Sigmoid colon (tissue), 4 donors: ENCODE measurements at regions not wholly inside any gene's neighbourhood (a gene's known extent, or its start where the extent isn't known, plus 50 kb on each side); places are given as distances from the start of the nearest gene placed in this dataset.

ENCODE experiments used
- EP300 ChIP-seq, 4 donors: sonication (generic); formaldehyde crosslinking; IDR thresholded peaks; one replicate each; pipeline ENCODE4 v1.6.1; 2017; ENCODE audit warnings: antibody characterized with exemption in 4 of 4
- POLR2A ChIP-seq, 2 donors: fragments of 450-650 bp; IDR thresholded peaks; one replicate each; pipeline ENCODE4 v1.6.1; 2016; ENCODE audit warnings: antibody characterized with exemption in 2 of 2, mild to moderate bottlenecking in 2 of 2, moderate library complexity in 2 of 2
- POLR2AphosphoS5 ChIP-seq, 4 donors: sonication (generic); formaldehyde crosslinking; IDR thresholded peaks; one replicate each; pipeline ENCODE4 v1.6.1; 2017; ENCODE audit warnings: antibody characterized with exemption in 4 of 4
- TF ChIP-seq, protein P1 (sequence below), 4 experiments: fragments of 450-650 bp in 3 of 4; fragments of 200-600 bp in 1 of 4; IDR thresholded peaks; one replicate each; pipeline ENCODE4 v1.5.1; 2016 to 2019; ENCODE audit warnings: antibody characterized with exemption in 4 of 4, mild to moderate bottlenecking in 3 of 4, moderate library complexity in 2 of 4

DNA sequence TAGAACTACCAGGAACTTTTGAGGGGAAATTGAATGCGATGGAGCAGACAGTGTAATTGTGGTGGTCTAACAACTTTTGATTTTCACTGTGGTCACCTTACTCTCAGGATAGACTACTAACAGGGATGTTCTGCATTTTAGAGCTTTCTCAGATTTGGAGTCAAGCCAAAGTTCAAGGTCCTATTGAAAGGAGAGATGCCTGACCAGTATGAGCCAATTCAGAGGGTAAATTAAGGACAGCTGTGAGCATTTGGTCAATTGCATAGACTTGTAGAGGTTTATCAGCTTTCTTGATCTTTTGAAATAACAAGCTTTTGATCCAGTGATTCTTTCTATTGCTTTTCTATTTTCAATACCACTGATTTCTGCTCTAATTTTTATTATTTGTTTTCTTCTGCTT, 1095.7 kb upstream of the CNTNAP5 start:
- TF ChIP-seq POLR2AphosphoS5 (IDR thresholded peaks at IDR 0.05) (no peak), POLR2A (IDR thresholded peaks at IDR 0.05) (no peak), EP300 (IDR thresholded peaks at IDR 0.05) (no peak)
- TF ChIP-seq, protein P1, sequence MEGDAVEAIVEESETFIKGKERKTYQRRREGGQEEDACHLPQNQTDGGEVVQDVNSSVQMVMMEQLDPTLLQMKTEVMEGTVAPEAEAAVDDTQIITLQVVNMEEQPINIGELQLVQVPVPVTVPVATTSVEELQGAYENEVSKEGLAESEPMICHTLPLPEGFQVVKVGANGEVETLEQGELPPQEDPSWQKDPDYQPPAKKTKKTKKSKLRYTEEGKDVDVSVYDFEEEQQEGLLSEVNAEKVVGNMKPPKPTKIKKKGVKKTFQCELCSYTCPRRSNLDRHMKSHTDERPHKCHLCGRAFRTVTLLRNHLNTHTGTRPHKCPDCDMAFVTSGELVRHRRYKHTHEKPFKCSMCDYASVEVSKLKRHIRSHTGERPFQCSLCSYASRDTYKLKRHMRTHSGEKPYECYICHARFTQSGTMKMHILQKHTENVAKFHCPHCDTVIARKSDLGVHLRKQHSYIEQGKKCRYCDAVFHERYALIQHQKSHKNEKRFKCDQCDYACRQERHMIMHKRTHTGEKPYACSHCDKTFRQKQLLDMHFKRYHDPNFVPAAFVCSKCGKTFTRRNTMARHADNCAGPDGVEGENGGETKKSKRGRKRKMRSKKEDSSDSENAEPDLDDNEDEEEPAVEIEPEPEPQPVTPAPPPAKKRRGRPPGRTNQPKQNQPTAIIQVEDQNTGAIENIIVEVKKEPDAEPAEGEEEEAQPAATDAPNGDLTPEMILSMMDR (IDR thresholded peaks at IDR 0.05): no peak
